GM13977 (cell line): ENCODE measurements at regions not wholly inside any gene's neighbourhood (a gene's known extent, or its start where the extent isn't known, plus 50 kb on each side); places are given as distances from the start of the nearest gene placed in this dataset.
"Not testable (repeated sequence)": the region's sequence is repeated elsewhere in the genome, so short reads cannot be mapped to it uniquely, and the experiment has no call there.

Source experiments
- DNase-seq: peaks from one replicate; pipeline ENCODE4 v3.0.0; 2012; ENCODE audit warnings: low spot score
- in situ Hi-C: fragments of 300-500 bp; cut with MboI; formaldehyde crosslinking; loops from one replicate; pipeline ENCODE4 v1.12.0; 2022; ENCODE audit warnings: low sequenced_read_pairs, low pct_unique_long_range_greater_than_20kb, mixed read lengths, inconsistent platforms; ENCODE audit not compliant: unreplicated experiment
- TF ChIP-seq, protein P1 (sequence below): IDR thresholded peaks from 2 replicates; pipeline ENCODE4 v1.5.1; 2012; ENCODE audit warnings: mild to moderate bottlenecking, control low read depth; ENCODE audit not compliant: insufficient read depth; ENCODE audit errors: extremely low read depth, missing control alignments

DNA sequence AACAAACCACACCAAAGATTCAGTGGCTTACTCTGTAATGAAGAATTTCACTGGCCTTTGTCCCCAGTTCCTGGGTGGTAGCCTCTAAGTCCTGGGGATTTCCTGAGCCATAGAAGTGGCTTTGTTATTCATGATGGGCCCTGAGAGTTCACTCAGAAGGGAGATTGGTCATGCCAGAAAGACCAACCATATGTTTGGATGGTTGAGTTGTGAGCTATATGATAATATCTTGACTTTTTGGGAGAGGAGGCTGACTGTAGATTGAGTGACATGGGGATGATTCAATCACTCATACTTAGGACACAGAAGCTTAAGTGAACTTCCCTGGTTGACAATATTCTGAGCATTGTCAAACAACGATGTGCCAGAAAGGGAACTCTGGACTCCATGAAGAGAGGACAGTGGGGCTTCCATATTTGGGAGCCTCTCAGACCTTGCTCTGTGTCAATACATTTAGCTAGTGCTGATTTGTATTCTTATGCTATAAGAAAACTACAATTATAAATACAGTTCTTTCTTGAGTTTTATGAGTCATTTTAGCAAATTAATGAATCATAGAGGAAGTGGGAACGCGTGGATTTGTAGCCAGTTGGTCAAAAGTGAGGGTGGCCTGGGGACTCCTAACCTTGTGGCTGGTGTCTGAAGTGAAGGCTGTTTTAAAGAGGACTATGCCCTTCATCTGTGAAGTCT is 392.0 kb downstream of the GBA3 start:
- in situ Hi-C loops: no loop called here
- no peak for DNase-seq
- TF ChIP-seq, protein P1, sequence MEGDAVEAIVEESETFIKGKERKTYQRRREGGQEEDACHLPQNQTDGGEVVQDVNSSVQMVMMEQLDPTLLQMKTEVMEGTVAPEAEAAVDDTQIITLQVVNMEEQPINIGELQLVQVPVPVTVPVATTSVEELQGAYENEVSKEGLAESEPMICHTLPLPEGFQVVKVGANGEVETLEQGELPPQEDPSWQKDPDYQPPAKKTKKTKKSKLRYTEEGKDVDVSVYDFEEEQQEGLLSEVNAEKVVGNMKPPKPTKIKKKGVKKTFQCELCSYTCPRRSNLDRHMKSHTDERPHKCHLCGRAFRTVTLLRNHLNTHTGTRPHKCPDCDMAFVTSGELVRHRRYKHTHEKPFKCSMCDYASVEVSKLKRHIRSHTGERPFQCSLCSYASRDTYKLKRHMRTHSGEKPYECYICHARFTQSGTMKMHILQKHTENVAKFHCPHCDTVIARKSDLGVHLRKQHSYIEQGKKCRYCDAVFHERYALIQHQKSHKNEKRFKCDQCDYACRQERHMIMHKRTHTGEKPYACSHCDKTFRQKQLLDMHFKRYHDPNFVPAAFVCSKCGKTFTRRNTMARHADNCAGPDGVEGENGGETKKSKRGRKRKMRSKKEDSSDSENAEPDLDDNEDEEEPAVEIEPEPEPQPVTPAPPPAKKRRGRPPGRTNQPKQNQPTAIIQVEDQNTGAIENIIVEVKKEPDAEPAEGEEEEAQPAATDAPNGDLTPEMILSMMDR: no peak

DNA sequence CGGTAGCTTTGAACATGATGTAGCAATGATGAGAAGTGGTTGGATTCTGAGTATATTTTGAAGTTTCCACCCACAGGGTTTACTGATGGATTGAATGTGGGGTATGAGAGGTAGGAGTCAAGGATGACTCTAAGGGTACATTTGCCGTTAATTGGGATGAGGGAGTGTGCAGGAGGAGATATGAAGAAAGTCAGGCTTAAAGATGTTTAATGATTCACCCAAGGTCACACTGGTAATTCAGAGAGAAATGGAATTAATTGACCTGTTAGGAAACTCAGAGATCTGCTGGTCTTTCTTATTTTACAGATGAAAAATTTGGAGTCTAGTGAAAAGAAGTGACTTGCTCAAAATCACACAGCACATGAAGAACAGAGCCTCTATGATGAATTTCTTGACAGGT is 390.7 kb downstream of the GBA3 start:
- in situ Hi-C loops: no loop called here
- no peak for DNase-seq
- TF ChIP-seq, protein P1: no peak

DNA sequence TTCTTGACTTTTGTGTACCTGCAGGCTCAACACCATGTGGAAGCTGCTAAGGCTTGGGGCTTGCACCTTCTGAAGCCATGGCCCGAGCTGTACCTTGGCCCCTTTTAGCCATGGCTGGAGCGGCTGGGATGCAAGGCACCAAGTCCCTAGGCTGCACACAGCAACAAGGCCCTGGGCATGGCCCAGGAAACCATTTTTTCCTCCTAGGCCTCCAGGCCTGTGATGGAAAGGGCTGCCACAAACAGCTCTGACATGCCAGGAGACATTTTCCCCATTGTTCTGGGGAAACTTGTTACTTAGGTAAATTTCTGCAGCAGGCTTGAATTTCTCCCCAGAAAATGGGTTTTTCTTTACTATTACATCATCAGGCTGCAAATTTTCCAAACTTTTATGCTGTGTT is 387.4 kb downstream of the GBA3 start:
- in situ Hi-C loops, DNase-seq: not testable (repeated sequence)

DNA sequence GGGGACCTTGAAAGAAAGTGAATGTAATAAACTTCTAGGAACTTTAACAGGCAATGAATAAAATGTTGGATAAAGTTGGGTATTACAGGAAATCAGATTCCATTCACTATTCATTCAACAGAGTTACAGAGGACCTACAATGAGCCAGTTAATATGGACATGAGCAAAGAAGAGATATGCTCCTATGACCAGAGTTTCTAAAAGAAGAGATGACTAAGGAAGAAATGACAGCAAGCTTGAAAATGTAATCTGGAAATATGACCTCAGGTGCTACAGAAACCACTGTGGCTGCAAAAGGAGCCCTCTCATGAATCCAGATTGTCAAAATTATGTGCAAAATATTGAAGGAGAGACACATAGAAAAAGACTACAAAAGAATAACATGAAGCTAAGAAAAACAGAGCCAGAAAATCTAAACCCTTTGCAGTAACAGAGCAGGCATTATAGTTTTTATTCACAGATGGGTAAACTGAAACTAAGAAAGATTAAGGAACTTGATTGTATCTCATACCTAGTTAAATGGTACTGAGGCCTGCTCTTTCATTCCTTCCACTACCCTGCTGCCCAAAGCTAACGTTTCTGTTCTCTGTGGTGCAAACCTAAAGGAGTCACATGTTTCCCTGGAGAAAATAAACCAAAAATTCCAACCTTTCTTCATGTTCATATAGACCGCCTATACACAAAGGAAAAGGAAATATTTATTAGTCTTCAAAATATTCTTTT is 378.3 kb downstream of the GBA3 start:
- in situ Hi-C loops: no loop called here
- TF ChIP-seq, protein P1: no peak

DNA sequence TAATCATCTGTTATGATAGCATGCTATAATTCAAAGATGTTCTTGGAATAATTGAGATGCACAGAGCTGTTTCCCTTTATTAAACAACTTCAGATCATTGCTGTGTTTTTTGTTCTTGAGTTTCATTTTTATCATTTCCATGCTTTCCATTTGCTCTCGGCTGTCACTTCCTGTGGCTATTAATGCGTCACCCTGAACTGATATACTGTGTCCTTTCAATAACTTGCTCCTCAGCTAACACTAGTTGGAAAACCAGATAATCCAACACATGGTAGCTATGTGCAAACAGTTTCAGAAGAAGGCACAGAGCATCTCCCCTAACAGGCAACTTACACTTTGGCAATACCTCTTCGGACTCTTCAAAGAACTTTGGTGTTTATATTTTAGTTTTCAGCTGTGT is 376.0 kb downstream of the GBA3 start:
- in situ Hi-C loops: no loop called here
- TF ChIP-seq, protein P1: no peak
- DNase-seq: no peak

More for the DNA sequence above, 378.3 kb downstream of the GBA3 start:
- DNase-seq: no peak

DNA sequence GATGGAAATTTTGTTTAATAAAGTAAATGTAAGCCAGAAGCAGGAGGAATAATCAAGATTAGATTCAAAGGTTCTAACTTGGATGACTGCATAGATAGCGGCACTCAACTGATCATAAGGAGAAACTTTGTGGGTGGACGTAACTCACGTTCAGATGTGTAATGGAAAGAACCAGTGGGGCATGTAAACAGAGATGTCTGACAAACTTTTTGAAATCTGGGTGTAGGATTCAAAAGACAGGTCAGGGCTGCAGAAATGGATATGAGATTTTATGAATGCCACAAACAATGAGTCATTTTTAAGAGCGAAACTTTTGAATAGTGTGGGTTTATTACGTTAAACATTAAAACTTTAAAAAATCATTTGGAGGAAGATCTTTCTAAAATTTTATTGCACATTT is 375.6 kb downstream of the GBA3 start:
- in situ Hi-C loops: no loop called here
- TF ChIP-seq, protein P1: no peak
- no peak for DNase-seq

DNA sequence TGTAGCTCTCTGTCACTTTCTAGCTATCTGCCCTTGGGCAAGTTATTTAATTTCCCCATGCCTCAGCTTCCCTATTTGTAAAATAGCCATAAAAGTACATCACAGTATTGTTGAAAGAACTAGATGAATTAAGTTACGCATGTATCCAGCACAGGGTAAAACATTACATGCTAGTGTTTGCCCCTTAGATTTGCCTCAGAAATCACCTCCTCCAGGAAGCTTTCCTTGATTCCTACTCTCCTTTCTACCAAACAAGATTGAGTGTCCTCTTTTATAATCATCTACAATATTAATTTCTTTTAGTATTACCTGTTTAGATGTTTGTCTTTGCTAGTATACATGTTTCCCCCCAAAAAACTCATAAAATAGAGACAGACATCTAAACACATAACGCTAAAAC is 369.5 kb downstream of the GBA3 start:
- in situ Hi-C loops: no loop called here
- no peak for DNase-seq

More for the DNA sequence above, 369.5 kb downstream of the GBA3 start:
- TF ChIP-seq, protein P1: no peak
